ENCODE measurements at regions not wholly inside any gene's neighbourhood (a gene's known extent, or its start where the extent isn't known, plus 50 kb on each side); places are given as distances from the start of the nearest gene placed in this dataset.

DNA sequence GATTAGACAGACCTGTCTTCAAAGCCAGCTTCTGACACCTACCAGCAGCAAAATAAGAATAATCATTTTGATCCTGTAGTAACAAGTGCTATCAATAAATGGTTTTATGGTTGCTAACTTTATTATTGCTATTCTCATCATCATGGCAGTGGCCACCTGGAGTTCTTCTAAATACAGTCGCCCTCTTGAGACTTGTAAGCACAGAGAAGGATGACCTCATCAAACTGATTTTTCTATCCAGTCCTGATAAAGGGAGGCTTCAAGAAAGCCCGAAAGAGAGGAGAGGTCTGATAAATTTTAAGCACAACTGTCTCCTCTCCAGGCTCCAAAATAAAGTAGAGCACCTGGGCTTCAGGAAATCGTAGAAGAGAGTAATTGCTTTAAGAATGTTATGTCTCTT is 286.4 kb downstream of the USP46 start:
- WGBS, 2 donors = 61 to 69% methylated on average over 3 of the region's 3 CpGs
- H3K4me1 ChIP-seq = peaks cover 0 to 9% (median 0%) of the 10 kb centered on the region in 4 donors
- TF ChIP-seq, protein P1, sequence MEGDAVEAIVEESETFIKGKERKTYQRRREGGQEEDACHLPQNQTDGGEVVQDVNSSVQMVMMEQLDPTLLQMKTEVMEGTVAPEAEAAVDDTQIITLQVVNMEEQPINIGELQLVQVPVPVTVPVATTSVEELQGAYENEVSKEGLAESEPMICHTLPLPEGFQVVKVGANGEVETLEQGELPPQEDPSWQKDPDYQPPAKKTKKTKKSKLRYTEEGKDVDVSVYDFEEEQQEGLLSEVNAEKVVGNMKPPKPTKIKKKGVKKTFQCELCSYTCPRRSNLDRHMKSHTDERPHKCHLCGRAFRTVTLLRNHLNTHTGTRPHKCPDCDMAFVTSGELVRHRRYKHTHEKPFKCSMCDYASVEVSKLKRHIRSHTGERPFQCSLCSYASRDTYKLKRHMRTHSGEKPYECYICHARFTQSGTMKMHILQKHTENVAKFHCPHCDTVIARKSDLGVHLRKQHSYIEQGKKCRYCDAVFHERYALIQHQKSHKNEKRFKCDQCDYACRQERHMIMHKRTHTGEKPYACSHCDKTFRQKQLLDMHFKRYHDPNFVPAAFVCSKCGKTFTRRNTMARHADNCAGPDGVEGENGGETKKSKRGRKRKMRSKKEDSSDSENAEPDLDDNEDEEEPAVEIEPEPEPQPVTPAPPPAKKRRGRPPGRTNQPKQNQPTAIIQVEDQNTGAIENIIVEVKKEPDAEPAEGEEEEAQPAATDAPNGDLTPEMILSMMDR (IDR thresholded peaks at IDR 0.05) = no peak
- TF ChIP-seq EP300 (IDR thresholded peaks at IDR 0.05) (no peak), POLR2A (IDR thresholded peaks at IDR 0.05) (no peak)
- no peak overlapping the region for H3K27ac ChIP-seq
- H3K36me3 ChIP-seq = no peaks in the 10 kb centered on the region
- no peak overlapping the region for H3K4me3 ChIP-seq
- no peaks in the 10 kb centered on the region for H3K27me3 ChIP-seq
- no peaks in the 10 kb centered on the region for H3K9me3 ChIP-seq
- no peak for DNase-seq (ENCODE audit: low spot score in 2 of 2)

DNA sequence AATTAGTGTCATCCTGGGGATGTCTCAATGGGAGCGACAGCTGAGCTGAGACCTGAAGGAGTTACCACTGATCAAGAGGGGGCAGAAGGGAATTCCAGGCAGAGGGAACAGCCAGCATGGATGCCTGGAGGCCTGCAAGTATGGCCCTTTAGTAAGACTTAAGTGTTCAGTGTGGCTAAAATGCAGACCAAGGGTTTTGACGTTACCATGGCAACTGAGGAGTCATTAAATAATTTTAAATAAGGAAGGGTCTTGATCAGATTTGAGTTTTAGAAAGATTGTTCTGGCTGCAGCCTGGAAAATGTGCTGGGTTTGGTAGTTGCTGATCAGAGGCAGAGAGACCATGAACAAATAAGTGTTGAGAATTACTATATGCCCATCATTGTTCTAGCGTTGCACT is 285.5 kb downstream of the USP46 start:
- no peak overlapping the region for H3K4me3 ChIP-seq
- WGBS, 2 donors = 70 to 93% methylated on average over 3 of the region's 3 CpGs
- no peaks in the 10 kb centered on the region for H3K36me3 ChIP-seq
- DNase-seq (ENCODE audit: low spot score in 2 of 2) = no peak
- H3K27ac ChIP-seq = no peak overlapping the region
- H3K4me1 ChIP-seq = peaks cover 0 to 9% (median 0%) of the 10 kb centered on the region in 4 donors
- H3K9me3 ChIP-seq = no peaks in the 10 kb centered on the region
- H3K27me3 ChIP-seq = no peaks in the 10 kb centered on the region
- TF ChIP-seq EP300 (IDR thresholded peaks at IDR 0.05) = no peak
- TF ChIP-seq, protein P1 (IDR thresholded peaks at IDR 0.05) = no peak
- TF ChIP-seq POLR2A (IDR thresholded peaks at IDR 0.05) = no peak

DNA sequence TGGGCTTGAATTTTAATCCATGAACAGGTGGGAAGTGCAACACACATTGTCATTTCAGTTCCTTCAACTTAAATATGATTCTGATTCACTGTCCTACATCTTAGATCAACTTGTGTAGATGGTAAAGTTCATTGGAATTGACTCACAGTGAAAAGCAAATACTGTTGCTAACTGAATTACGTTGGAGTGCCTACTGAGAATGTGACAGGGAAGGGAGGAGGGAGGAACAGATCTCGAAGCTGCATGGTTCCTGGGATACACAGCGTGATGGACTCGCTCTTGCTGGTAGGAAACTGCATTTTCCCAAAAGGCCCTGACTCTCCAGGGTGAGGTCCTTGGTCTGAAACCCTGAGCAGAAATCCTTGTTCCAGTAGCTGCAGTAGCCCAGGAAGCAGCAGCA is 284.2 kb downstream of the USP46 start:
- Histone ChIP-seq H3K36me3 (no peaks in the 10 kb centered on the region), H3K9me3 (no peaks in the 10 kb centered on the region), H3K27me3 (no peaks in the 10 kb centered on the region), H3K4me3 (no peak overlapping the region), H3K4me1 (peaks cover 0 to 5% (median 0%) of the 10 kb centered on the region in 4 donors), H3K27ac (no peak overlapping the region)
- WGBS, 2 donors = 57 to 87% methylated on average over 4 of the region's 4 CpGs
- no peak for TF ChIP-seq POLR2A (IDR thresholded peaks at IDR 0.05)
- no peak for TF ChIP-seq EP300 (IDR thresholded peaks at IDR 0.05)
- TF ChIP-seq, protein P1 (IDR thresholded peaks at IDR 0.05) = no peak
- DNase-seq (ENCODE audit: low spot score in 2 of 2) = no peak

DNA sequence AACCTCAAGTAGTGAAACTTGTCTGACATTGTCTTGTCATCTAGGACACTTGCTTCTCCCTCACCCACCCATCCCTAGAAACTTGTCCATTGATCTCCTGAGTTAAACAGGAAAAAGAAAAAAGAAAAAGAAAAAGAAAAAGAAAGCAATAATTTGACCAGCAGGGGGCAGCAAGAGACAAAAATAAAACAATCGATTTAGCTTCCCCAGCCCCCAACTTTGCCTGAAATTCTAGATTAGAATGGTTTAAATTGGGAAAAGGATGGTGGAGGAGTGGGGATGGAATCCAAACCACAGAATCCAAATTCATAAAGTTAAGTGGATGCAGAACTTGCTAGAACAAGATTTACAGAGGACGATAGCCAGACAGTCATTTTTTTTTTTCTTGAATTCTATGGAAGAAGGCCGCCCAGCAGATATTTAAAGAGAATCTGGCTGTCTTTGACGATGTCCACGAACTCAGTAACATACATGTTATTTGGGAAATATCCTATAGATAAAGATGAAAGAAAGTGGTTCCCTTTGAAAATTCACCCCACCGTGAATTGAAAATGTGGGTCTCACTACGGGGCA is 282.9 kb downstream of the USP46 start:
- TF ChIP-seq EP300 (IDR thresholded peaks at IDR 0.05) = no peak
- TF ChIP-seq, protein P1 (IDR thresholded peaks at IDR 0.05) = peak; percentile 28 to 74 (median 64)
- Histone ChIP-seq H3K4me3 (no peak overlapping the region), H3K9me3 (no peaks in the 10 kb centered on the region), H3K27ac (no peak overlapping the region), H3K36me3 (no peaks in the 10 kb centered on the region), H3K4me1 (peaks cover 0 to 5% (median 0%) of the 10 kb centered on the region in 4 donors), H3K27me3 (no peaks in the 10 kb centered on the region)
- peak in 1 of 2 donors; percentile 57 for DNase-seq (ENCODE audit: low spot score in 2 of 2)
- WGBS, 2 donors = 43 to 54% methylated on average over 7 of the region's 7 CpGs

DNA sequence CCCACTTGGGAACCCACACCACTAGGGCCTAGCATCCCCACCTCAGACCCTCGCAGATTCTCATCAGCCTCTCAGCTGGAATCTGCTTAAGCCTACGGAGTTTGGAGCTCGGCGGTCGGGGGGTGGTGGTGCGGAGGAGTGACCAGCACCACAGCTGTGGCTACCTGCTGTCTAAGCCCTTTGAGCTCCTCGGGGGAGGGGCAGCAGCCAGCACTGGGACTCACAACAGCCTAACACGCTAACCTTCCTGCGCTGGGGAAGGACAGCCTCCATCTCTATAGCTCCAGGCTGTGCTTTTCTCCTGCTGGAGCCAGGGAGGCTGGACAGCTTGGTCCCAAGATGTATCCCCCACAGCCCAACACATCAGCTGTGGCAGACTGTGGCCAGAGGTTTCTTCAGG is 281.5 kb downstream of the USP46 start:
- H3K27ac ChIP-seq = no peak overlapping the region
- 83 to 90% methylated on average over 9 of the region's 9 CpGs for WGBS, 2 donors
- H3K4me1 ChIP-seq = peaks cover 0 to 5% (median 0%) of the 10 kb centered on the region in 4 donors
- H3K9me3 ChIP-seq = no peaks in the 10 kb centered on the region
- no peaks in the 10 kb centered on the region for H3K27me3 ChIP-seq
- no peaks in the 10 kb centered on the region for H3K36me3 ChIP-seq
- no peak overlapping the region for H3K4me3 ChIP-seq
- DNase-seq (ENCODE audit: low spot score in 2 of 2) = no peak
- TF ChIP-seq, protein P1 (IDR thresholded peaks at IDR 0.05) = no peak
- no peak for TF ChIP-seq EP300 (IDR thresholded peaks at IDR 0.05)
- TF ChIP-seq POLR2A (IDR thresholded peaks at IDR 0.05) = no peak
